ENCODE measurements at regions not wholly inside any gene's neighbourhood (a gene's known extent, or its start where the extent isn't known, plus 50 kb on each side); places are given as distances from the start of the nearest gene placed in this dataset.

- H3K9me3 ChIP-seq (replicated peaks; ENCODE audit: control insufficient read depth, insufficient read depth, low read length): peaks cover 8% of the 10 kb centered on the region
- no peak overlapping the region for H2AFZ ChIP-seq (ENCODE audit: low read depth, low read length)
- no peaks in the 10 kb centered on the region for H4K20me1 ChIP-seq (replicated peaks; ENCODE audit: control insufficient read depth, extremely low read depth, insufficient read depth, low read length)
- POLR2A ChIA-PET: no interaction called here
- no peak for FAIRE-seq
- no peak overlapping the region for H3K4me3 ChIP-seq (replicated peaks in 1 of 3; ENCODE audit: insufficient read depth in 1 of 3, low read depth in 1 of 3, low read length in 3 of 3)
- no peaks in the 10 kb centered on the region for H3K9me1 ChIP-seq (replicated peaks; ENCODE audit: control insufficient read depth, extremely low read depth, insufficient read depth, low read length)
- H3K4me1 ChIP-seq (ENCODE audit: control insufficient read depth, extremely low read depth, insufficient read depth, low read length): no peaks in the 10 kb centered on the region
- intact Hi-C loops (cut with micrococcal nuclease): no loop called here
- BruUV-seq (replicated peaks): no TSS peak
- H3K27ac ChIP-seq (ENCODE audit: insufficient read depth, low read depth, low read length): no peak overlapping the region
- DNase-seq (ENCODE audit: low read depth, low spot score): no peak
- CTCF ChIA-PET: no interaction called here
- dilution Hi-C loops (cut with MboI; ENCODE audit: extremely low pct_ligation_motif_present, low sequenced_read_pairs): no loop called here
- no peaks in the 10 kb centered on the region for H3K79me2 ChIP-seq (ENCODE audit: control insufficient read depth, insufficient read depth, low read length)
- TF ChIP-seq CTCF (IDR thresholded peaks at IDR 0.05; ENCODE audit: extremely low read depth in 1 of 2, insufficient read depth in 1 of 2, low read depth in 1 of 2, low read length in 2 of 2) (peak in 1 of 2 donors; percentile 6), MYC (IDR thresholded peaks at IDR 0.05; ENCODE audit: low read depth, low read length) (no peak)
- no peak overlapping the region for H3K4me2 ChIP-seq (ENCODE audit: insufficient read depth, low read length)
- H3K27me3 ChIP-seq (ENCODE audit: control insufficient read depth in 2 of 2, insufficient read depth in 2 of 2, low read length in 2 of 2): no peaks in the 10 kb centered on the region
- no peak overlapping the region for H3K9ac ChIP-seq (replicated peaks; ENCODE audit: extremely low read depth, insufficient read depth, low read length)
- no peaks in the 10 kb centered on the region for H3K36me3 ChIP-seq (ENCODE audit: control insufficient read depth in 2 of 2, extremely low read depth in 1 of 2, insufficient read depth in 2 of 2, low read length in 2 of 2)
Observed at GRCh38 chr12:126663304-126664094, 1598.3 kb downstream of the AACS start.

- Histone ChIP-seq H3K36me3 (ENCODE audit: control insufficient read depth in 2 of 2, extremely low read depth in 1 of 2, insufficient read depth in 2 of 2, low read length in 2 of 2) (no peaks in the 10 kb centered on the region), H3K9me1 (replicated peaks; ENCODE audit: control insufficient read depth, extremely low read depth, insufficient read depth, low read length) (no peaks in the 10 kb centered on the region), H2AFZ (ENCODE audit: low read depth, low read length) (no peak overlapping the region), H3K4me2 (ENCODE audit: insufficient read depth, low read length) (no peak overlapping the region), H3K27ac (ENCODE audit: insufficient read depth, low read depth, low read length) (no peak overlapping the region), H3K9ac (replicated peaks; ENCODE audit: extremely low read depth, insufficient read depth, low read length) (no peak overlapping the region), H3K4me1 (ENCODE audit: control insufficient read depth, extremely low read depth, insufficient read depth, low read length) (no peaks in the 10 kb centered on the region), H4K20me1 (replicated peaks; ENCODE audit: control insufficient read depth, extremely low read depth, insufficient read depth, low read length) (no peaks in the 10 kb centered on the region), H3K9me3 (replicated peaks; ENCODE audit: control insufficient read depth, insufficient read depth, low read length) (peaks cover 9% of the 10 kb centered on the region), H3K27me3 (ENCODE audit: control insufficient read depth in 2 of 2, insufficient read depth in 2 of 2, low read length in 2 of 2) (no peaks in the 10 kb centered on the region), H3K79me2 (ENCODE audit: control insufficient read depth, insufficient read depth, low read length) (no peaks in the 10 kb centered on the region), H3K4me3 (replicated peaks in 1 of 3; ENCODE audit: insufficient read depth in 1 of 3, low read depth in 1 of 3, low read length in 3 of 3) (no peak overlapping the region)
- dilution Hi-C loops (cut with MboI; ENCODE audit: extremely low pct_ligation_motif_present, low sequenced_read_pairs): no loop called here
- ChIA-PET CTCF (no interaction called here), POLR2A (no interaction called here)
- intact Hi-C loops (cut with micrococcal nuclease): no loop called here
- TF ChIP-seq MYC (IDR thresholded peaks at IDR 0.05; ENCODE audit: low read depth, low read length) (no peak), POLR2A (IDR thresholded peaks at IDR 0.05; ENCODE audit: low read depth, low read length) (no peak), FOS (IDR thresholded peaks at IDR 0.05; ENCODE audit: borderline replicate concordance, insufficient read depth, low read length) (no peak), JUN (IDR thresholded peaks at IDR 0.05; ENCODE audit: borderline replicate concordance, insufficient read depth, insufficient read length, low read depth) (no peak), EZH2 (IDR thresholded peaks at IDR 0.05; ENCODE audit: borderline replicate concordance, low read depth, low read length, severe bottlenecking) (no peak), GATA2 (IDR thresholded peaks at IDR 0.05; ENCODE audit: insufficient read depth, insufficient read length, low read depth, low read length) (no peak)
- TF ChIP-seq, protein P1, sequence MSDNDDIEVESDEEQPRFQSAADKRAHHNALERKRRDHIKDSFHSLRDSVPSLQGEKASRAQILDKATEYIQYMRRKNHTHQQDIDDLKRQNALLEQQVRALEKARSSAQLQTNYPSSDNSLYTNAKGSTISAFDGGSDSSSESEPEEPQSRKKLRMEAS (IDR thresholded peaks at IDR 0.05; ENCODE audit: insufficient read depth, insufficient read length): no peak
- FAIRE-seq (no peak), DNase-seq (ENCODE audit: low read depth, low spot score) (no peak)
- no TSS peak for BruUV-seq (replicated peaks)
Observed at GRCh38 chr12:126667339-126667738, 1599.6 kb upstream of the TMEM132C start.

Data from endothelial cell of umbilical vein (primary cell).